ENCODE measurements at regions not wholly inside any gene's neighbourhood (a gene's known extent, or its start where the extent isn't known, plus 50 kb on each side); places are given as distances from the start of the nearest gene placed in this dataset.
A peak's percentile ranks its signal among the peaks of the same experiment; 100 is the strongest.
"Not testable (repeated sequence)": the region's sequence is repeated elsewhere in the genome, so short reads cannot be mapped to it uniquely, and the experiment has no call there.

DNA sequence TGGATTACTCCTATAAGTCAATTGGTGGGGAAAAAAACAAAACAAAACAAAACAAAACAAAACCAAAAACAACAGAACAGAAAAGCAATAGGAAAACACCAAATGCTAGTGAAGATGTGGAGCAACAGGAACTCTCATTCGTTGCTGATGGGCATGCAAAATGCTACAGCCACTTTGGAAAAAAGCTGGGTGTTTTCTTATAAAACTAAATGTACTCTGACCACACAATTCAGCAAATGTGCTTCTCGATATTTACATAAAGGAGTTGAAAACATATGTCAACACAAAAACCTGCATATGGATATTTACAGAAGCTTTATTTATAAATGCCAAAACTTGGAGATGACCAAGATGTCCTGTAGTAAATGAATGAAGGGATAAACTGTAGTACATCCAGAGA lies 703.6 kb upstream of the FAM241A start:
- no peak for DNase-seq

GRCh38 chr4:111444836-111445235 lies 700.4 kb upstream of the FAM241A start:
- DNase-seq, result not testable (repeated sequence)

DNA sequence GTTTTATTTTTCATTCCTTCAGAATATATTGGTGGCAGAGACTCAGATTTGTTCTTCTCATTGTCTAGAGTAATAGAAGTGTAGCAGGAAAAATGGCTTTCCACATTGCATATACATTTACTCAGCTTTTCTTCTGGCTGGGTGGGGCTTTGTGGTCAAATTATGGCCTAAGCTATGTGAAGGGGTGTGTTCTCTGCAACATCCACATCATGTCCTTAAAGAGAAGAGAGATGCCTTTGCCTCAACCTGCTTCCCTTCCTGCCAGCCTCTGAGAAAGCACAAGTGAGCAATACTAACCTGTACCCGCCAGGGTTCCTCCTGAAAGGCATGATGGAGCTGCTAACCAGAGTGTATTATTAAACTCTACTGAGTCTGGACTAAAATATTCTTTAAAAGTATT lies 695.6 kb upstream of the FAM241A start:
- DNase-seq, result no peak

DNA sequence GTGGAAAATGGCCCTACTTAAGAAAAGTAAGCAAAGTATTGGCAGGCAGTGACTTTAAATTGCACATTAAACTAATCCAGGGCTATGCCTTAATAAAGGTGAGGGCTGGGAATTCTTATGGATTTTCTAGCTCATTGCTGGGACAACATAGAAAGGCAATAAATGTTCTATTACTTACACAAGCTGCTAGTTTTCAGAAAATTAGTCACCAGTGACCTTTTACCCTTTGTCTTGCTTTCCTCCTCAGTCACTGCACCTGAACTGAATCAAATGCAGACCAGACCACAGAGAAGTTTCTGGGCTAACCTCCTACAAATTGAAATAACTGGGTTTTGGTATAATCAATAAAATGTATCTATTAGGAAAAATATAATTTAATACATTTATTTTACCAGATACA lies 694.4 kb upstream of the FAM241A start:
- DNase-seq, result no peak

GRCh38 chr4:111453216-111453615 lies 692.0 kb upstream of the FAM241A start:
- no peak for DNase-seq

- no peak for DNase-seq
Observed at GRCh38 chr4:111454961-111455360, 690.3 kb upstream of the FAM241A start.

DNA sequence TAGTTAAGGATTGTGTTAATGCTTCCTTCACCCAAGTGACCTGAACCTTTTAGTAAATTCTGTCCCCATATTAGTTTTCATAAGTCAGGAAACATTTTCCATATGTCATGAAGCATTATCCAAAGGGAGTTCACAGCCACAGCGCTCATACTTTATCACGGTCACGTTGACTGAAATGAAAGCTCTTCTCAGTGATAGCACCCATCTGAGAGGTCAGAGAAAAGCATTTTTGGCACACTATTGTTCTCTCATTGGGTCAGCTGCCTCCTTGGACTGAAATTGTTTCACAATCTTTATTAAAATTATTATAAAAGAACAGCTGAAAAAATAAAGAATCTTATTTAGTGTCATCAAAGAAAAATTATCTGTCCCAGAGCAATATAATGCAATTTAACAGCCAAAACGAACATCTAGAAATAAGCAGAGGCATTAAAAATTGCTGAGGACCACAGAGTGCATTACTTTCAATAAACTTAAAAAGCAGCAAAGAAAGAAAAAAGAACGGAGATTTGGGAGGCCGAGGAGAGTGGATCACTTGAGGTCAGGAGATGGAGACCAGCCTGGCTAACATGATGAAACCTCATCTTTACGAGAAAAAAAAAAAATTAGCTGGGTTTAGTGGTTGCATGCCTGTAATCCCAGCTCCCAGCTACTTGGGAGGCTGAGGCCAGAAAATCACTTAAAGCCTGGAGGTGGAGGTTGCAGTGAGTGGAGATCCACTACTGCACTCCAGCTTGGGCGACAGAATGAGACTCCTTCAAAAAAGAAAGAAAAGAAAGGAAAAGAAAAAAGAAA lies 680.8 kb upstream of the FAM241A start:
- DNase-seq, result no peak

DNA sequence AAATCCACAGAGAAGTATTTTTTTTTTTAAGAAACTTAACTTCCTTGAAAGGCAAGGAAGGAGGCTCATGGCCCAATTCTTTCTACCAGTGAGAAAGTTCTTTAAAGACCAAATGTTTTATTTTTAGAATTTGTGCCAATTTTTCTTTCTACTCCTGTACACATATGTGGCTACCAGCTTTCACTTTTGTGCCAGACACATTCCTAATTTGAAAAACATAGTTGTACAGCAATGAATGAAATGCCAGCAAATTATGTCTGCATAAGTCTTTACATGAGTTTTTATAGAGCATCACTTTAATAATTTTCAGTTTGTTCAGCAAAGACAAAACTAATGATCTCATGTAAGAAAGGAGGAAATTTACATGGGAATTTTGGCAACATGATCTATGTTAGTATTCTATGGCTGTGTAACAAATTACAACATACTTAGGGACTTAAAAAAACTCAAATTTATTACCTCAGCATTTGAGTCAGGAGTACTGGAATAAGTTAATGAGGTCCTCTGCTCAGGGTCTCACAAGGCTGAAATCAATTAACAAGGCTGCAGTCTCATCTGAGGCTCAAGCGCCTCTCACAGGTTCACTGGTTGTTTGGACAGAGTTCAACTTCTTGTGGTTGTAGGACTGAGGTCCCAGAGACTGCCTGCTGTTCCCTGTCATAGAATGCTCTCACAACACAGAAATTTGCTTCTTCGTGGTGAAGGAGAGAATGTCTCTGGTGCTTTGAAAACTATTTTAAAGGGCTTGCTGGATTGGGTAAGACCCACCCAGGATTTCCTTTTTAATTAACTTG lies 678.2 kb upstream of the FAM241A start:
- DNase-seq, result no peak

DNA sequence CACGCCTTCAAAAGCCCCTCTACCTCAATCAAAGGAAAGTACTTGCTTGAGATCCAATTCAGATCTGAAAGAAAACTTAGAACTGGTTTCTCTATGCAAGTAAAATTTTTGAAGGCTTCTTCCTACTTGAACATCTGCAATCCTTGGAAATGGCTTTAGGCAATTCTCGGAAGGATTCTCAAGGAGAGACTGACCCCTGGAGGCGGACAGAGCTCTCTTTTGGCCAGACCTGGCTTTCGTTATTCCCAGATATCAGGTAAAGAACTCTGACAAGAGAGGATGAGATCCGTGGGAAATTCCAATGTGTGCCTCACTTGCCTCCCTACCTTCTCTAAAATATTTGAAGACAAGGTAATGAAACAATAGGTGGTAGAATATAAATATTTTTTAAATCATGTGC lies 670.3 kb upstream of the FAM241A start:
- no peak for DNase-seq

DNA sequence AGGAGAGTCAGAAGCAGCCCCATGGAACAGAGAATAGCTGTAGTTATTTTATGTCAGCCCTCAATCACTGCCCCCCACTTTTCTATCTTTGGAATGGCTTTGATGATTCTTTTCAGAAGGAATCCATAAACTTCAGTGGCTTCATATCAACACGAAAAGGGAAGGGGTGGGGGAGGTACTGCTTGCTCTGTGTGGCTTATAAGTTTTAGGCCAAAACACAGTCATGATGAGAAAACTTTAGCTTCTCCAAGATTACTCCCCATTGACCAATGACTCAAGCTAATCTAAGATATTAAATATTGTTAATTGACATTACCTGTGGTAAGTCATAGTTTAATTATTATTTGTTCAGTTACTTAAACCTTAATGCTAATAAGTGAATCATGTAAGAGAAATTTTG lies 669.6 kb upstream of the FAM241A start:
- DNase-seq, result no peak

DNA sequence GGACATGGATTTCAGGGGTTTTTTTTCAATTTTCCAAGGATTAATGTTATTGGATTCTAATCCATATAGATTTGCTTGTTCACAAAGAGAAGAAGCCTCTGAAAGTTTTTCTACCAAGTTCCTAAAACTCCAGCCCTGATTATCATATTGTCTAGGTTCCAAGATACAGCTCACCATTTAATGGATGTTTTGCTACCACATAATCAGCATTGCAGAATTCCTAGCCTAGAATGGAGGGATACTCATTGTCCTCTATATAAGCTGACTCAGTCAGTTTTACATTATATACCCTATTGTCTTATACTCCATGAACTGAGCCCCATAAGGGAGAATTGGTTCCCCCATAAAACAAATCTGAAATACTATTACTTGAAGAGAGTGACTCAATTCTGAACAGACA lies 664.7 kb upstream of the FAM241A start:
- DNase-seq, result no peak

DNA sequence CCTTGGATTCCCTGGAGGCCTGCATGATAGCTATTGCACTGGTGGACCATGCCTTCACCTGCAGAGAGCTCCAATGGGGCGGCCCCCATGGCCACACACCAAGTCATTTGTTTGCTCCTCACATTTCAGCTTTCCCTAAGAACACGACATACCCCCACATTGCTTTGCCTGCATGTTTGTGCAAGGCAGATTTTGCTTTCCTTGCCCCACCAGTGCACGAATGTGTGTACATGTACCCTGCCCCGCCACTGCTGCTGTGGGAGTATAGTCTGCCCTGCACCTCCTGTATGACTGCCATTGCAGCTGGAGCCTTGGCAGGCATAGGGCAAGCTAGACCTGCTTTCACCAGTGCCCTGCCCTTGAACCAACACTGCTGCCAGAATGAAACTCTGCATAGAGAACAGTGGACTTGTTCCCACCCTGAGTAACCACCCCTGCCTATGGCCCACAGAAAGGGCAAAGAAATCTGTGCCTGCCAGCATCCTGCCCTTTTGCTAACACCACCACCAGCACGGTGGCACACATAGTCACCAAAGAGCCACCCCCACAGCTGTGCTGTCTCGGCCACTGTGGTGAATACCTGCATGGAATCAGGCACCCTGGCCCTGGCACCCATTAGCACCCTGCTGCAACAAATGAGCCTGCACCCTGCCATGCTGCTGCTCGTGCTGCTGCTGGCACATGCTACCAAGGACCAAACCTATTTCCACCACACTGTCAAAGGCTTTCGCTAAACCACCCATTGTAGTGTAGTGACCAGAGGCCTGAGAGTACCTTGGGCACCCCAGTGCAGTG lies 661.7 kb upstream of the FAM241A start:
- DNase-seq, result no peak

- no peak for DNase-seq
Observed at GRCh38 chr4:111492496-111492895, 652.8 kb upstream of the FAM241A start.

DNA sequence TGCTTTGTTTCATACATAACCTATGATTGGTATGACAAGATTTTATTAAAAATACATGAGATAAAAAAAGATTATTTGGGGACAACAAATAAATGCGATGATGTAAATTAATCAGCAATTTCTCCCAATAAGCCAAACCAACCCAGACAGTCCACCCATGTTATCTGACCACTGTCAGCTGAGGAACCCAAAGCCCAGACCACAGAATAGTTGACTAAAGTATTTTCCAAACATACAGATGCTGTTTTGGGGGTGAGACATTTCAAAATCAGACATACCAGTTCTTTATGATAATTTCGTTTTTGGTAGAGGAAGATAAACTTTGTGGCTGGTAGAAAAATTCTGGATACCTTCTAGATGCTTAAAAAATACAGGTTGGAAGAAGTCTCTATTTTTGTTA lies 650.8 kb upstream of the FAM241A start:
- no peak for DNase-seq

- no peak for DNase-seq
Observed at GRCh38 chr4:111494971-111495370, 650.3 kb upstream of the FAM241A start.

DNA sequence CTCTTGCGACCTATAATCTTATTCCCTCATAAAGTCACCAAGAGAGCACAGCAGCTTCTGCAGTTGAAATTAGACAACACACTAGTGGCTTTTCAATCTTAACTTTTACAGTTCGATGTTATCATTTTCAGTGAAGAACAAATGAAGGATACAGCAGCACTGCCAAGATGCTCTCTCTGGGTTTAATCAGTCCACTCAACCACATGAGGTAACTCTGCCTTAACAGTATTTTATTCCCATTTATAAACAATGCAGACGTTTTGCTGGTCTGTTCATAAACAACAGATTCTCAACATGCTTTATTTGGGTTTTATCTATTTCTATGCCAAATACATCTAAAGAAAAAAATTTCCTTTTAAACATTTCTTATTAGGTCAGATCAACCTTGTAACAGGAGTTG lies 646.0 kb upstream of the FAM241A start:
- no peak for DNase-seq

DNA sequence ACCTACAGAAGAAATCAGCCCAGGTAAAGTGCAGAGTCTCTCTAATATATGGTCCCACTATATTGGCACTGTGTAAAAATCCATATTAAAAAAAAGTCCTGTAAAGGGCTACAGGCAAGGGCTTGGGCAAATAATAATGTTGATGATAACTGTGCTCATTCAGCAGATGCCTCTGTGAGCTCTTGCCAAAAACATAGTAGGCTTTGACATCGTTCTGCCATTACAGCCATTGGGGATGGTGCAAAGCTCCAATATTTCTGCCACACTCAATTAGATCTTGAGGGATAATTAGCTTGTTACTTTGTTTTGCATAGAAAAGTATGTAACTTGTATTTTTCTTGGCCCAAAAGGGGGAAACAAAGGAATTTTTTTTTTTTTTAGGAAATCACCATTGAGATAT lies 645.5 kb upstream of the FAM241A start:
- no peak for DNase-seq

- DNase-seq, result peak; percentile 3
Observed at GRCh38 chr4:111500858-111501257, 644.4 kb upstream of the FAM241A start.

DNA sequence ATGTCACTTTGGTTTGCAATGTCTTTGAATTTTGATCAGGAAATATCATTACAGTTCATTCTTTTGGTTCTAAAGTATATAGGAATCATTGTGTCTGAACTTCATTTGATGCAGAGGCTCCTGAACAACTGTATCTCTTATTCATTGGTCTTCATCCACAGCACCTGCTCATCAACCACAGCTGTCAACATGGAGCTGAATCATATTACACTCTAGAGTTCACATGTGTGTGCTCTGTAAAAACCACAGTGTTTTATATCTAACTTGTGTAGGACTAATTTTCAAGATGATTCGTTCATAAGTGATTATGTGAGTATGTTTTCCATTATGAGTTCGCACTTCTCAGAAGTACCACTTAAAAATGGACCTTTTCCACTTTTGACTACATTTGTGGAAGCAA lies 643.3 kb upstream of the FAM241A start:
- no peak for DNase-seq

DNA sequence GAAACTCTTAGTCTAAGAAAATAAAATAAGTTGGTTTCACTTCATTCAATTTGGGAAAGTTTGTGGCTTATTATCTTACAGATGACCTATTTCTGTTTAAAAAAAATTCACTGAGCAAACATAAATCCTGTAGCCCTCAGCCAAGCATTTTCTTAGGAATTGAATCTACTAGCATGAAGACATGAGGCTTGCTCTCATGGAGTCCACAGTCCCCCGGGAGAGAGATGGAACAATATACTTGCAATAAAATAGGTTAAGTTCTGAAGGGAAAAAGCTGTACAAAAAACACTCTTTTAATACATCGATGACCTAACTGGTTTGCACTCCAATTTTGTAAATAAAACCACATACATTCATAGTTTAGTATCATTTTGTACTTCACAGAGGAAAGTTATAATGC lies 642.6 kb upstream of the FAM241A start:
- no peak for DNase-seq

- no peak for DNase-seq
Observed at GRCh38 chr4:111506706-111507105, 638.5 kb upstream of the FAM241A start.

- no peak for DNase-seq
Observed at GRCh38 chr4:111510535-111510934, 634.7 kb upstream of the FAM241A start.

- no peak for DNase-seq
Observed at GRCh38 chr4:111512081-111512783, 633.0 kb upstream of the FAM241A start.
